WTC11 (cell line): ENCODE measurements at regions not wholly inside any gene's neighbourhood (a gene's known extent, or its start where the extent isn't known, plus 50 kb on each side); places are given as distances from the start of the nearest gene placed in this dataset.

Source experiments
- AFF4 ChIP-seq: sonication (generic); formaldehyde crosslinking; IDR thresholded peaks from 2 replicates; pipeline ENCODE4 v1.8.1; 2023; ENCODE audit warnings: mild to moderate bottlenecking, missing genetic modification reagents, borderline replicate concordance
- NR3C1 ChIP-seq: sonication (generic); formaldehyde crosslinking; conservative IDR thresholded peaks from 2 replicates; pipeline ENCODE4 v1.8.1; 2023; ENCODE audit warnings: low read depth, mild to moderate bottlenecking, missing genetic modification reagents

- TF ChIP-seq NR3C1 (no peak), AFF4 (CRISPR knock-in tag) (no peak)
These were observed 55.5 kb upstream of the PAK3 start for GRCh38 chrX:111040377-111041017.
